Memory B cell (primary cell): ENCODE measurements at regions not wholly inside any gene's neighbourhood (a gene's known extent, or its start where the extent isn't known, plus 50 kb on each side); places are given as distances from the start of the nearest gene placed in this dataset.

ENCODE experiments used
- ATAC-seq: fragments of 150-1000 bp; cut with Tn5 transposase; 2 replicates; pipeline ENCODE4 v1.10.0; 2021; ENCODE audit warnings: low read depth, mild to moderate bottlenecking, moderate library complexity
- DNase-seq, 2 donors: peaks; one replicate each; pipeline ENCODE4 v3.0.0; 2022; ENCODE audit warnings: low spot score in 2 of 2
- H3K27ac Mint-ChIP-seq: one replicate; pipeline ENCODE4 v1.8.0; 2022; ENCODE audit warnings: mild to moderate bottlenecking, moderate library complexity, mixed read lengths
- H3K27me3 Mint-ChIP-seq: one replicate; pipeline ENCODE4 v1.8.0; 2022; ENCODE audit warnings: mixed read lengths
- H3K36me3 Mint-ChIP-seq: one replicate; pipeline ENCODE4 v1.8.0; 2022; ENCODE audit warnings: mild to moderate bottlenecking, mixed read lengths
- H3K4me1 Mint-ChIP-seq: one replicate; pipeline ENCODE4 v1.8.0; 2022; ENCODE audit warnings: mixed read lengths
- H3K4me3 Mint-ChIP-seq: one replicate; pipeline ENCODE4 v1.8.0; 2022; ENCODE audit warnings: mild to moderate bottlenecking, moderate library complexity, mixed read lengths
- H3K9me3 Mint-ChIP-seq: one replicate; pipeline ENCODE4 v1.8.0; 2022; ENCODE audit warnings: mixed read lengths

DNA sequence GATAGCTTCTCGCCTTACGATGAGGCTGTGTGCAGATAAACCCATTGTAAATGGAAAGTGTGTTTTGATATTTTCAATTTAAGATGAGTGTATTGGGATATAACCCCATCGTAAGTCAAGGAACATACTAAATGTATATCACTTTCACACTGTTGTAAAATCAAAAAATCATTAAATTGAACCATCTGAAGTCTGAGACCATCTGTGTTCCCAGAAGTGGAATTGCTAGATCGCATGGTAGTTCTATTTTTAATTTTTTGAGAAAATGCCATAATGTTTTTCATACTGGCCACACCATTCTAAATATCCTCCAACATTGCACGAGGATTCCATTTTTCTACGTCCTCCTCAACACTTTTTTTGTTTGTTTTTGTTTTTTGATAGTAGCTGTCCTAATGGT, 209.1 kb upstream of the MTPN start:
- Mint-ChIP-seq H3K9me3 (peaks cover 2% of the 10 kb centered on the region), H3K27me3 (no peaks in the 10 kb centered on the region), H3K27ac (no peak overlapping the region), H3K4me3 (no peak overlapping the region), H3K36me3 (peaks cover 11% of the 10 kb centered on the region), H3K4me1 (no peaks in the 10 kb centered on the region)
- DNase-seq (no peak), ATAC-seq (no peak)

DNA sequence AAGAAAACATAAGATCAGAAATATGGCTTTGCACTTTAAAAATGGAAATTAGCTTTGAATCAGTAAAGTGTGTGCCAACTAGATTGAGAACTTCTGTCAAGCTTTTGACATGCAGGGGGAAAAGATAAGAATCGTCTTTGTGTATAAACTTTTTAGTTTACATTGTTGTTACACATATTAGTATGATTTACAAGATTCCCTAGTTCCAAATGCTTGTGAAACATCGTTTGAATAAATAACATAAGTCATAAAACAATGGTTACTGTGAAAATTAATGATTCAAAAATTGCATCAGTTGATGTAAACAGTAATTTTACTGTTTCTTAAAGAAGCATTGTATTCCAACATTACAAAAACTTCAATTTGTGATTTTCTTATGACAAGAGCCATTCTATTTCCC, 207.6 kb upstream of the MTPN start:
- H3K4me3 Mint-ChIP-seq, result no peak overlapping the region
- DNase-seq (no peak), ATAC-seq (no peak)
- no peak overlapping the region for H3K27ac Mint-ChIP-seq
- no peaks in the 10 kb centered on the region for H3K27me3 Mint-ChIP-seq
- H3K9me3 Mint-ChIP-seq, result peaks cover 2% of the 10 kb centered on the region
- no peaks in the 10 kb centered on the region for H3K4me1 Mint-ChIP-seq
- peaks cover 14% of the 10 kb centered on the region for H3K36me3 Mint-ChIP-seq

DNA sequence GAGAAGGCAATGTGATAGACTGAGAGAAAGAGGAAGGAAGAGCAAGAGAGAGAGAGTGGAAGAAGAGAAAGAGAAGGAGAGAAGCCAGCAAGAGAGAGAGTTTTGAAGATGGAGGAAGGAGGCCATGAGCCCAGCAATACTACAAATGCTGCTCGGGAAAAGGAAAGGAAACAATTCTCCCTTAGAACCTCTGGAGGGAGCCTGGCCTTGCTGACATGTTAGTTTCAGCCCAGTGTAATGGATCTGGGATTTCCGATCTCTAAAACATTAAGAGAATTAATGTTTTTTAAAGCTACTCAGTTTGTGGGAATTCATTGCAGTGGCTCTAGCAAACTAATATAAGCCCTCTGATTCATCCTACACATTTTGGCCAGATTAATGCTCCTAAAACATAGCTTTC, 206.8 kb upstream of the MTPN start:
- peaks cover 2% of the 10 kb centered on the region for H3K9me3 Mint-ChIP-seq
- no peaks in the 10 kb centered on the region for H3K27me3 Mint-ChIP-seq
- DNase-seq, result no peak
- H3K36me3 Mint-ChIP-seq, result peaks cover 14% of the 10 kb centered on the region
- no peak overlapping the region for H3K4me3 Mint-ChIP-seq
- H3K4me1 Mint-ChIP-seq, result no peaks in the 10 kb centered on the region
- no peak overlapping the region for H3K27ac Mint-ChIP-seq
- ATAC-seq, result no peak

DNA sequence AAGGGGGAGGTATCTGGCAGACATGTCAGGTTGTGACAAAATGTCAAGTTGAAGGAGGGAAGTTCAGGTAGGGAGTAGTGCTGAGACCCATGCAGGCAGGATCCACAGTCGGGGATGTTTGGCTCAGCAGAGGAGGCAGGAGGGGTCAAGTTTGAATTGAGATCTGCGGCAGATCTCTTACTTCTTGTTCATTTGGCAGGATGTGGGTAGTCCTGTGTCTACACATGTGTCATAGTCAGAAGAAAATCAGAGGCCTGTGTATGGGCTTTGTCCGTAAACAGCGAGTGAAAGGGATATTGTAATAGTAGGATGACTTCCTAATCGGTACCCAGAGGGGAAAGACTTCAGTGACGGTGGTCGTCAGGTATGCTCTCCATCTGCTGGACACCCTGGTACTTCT, 203.8 kb upstream of the MTPN start:
- H3K36me3 Mint-ChIP-seq, result peaks cover 12% of the 10 kb centered on the region
- ATAC-seq (no peak), DNase-seq (no peak)
- H3K4me3 Mint-ChIP-seq, result no peak overlapping the region
- no peaks in the 10 kb centered on the region for H3K27me3 Mint-ChIP-seq
- H3K4me1 Mint-ChIP-seq, result no peaks in the 10 kb centered on the region
- H3K27ac Mint-ChIP-seq, result no peak overlapping the region
- peaks cover 1% of the 10 kb centered on the region for H3K9me3 Mint-ChIP-seq

DNA sequence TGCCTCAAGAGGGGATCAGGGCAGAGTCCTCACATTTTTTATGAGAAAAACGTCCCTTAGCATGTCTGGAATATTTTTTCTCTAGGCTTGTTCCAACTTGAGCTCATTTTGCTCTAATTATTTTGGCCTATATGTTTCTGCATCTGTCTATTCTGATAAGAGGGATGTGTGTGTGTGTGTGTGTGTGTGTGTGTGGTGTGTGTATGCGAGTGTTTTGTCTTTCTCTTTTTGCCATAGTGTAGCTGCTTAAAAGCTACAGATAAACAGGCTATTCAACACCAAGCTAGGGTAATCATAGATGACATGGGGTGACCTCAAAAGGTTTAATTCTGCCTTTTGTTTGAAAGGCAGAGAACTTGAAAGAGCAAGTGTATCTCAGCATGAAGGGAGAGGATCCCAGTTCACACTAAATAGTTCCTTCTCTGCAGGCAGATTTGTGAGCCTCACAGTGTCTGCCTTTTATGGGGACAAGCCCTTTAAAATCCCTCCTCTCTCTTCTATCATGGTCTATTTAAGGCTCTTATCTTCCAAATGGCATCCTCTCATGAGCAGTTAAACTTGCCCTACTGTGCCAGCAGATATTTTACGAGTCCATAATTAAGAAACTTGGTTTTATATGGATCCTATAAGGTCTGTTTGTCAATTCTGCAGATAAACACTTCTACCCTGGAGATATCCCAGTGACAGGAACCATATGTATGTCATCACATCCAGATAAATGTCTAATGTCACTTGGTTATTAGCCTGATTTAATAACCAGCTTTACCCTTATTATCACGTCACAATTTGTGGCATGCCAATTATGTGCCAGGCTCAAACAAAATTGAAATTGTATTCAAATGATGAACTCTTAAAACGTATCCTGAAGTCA, 202.9 kb upstream of the MTPN start:
- no peak overlapping the region for H3K4me3 Mint-ChIP-seq
- ATAC-seq (no peak), DNase-seq (no peak)
- H3K4me1 Mint-ChIP-seq, result no peaks in the 10 kb centered on the region
- no peak overlapping the region for H3K27ac Mint-ChIP-seq
- H3K27me3 Mint-ChIP-seq, result no peaks in the 10 kb centered on the region
- H3K36me3 Mint-ChIP-seq, result peaks cover 12% of the 10 kb centered on the region
- peaks cover 1% of the 10 kb centered on the region for H3K9me3 Mint-ChIP-seq

DNA sequence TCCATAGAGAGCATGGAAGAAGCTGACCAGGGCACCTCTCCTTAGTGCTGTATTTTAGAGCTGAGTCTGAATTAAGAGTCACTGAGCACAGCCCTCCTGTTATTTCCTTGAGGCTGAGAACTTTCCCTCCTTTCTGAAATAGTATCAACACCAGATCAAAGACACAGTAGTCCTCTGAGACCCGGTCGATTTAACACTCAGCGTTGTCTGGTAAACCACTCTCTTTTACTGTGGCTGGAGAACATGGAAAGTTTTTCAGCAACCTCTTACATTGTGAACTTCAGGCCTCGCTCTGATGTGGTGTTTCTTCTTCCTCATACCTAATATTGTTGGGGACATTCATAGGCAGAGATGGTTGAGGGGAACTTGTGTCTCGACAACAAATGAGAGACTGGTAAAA, 202.0 kb upstream of the MTPN start:
- Mint-ChIP-seq H3K9me3 (peaks cover 1% of the 10 kb centered on the region), H3K4me3 (no peak overlapping the region), H3K27me3 (no peaks in the 10 kb centered on the region), H3K36me3 (peaks cover 12% of the 10 kb centered on the region), H3K4me1 (no peaks in the 10 kb centered on the region), H3K27ac (no peak overlapping the region)
- ATAC-seq (no peak), DNase-seq (no peak)

DNA sequence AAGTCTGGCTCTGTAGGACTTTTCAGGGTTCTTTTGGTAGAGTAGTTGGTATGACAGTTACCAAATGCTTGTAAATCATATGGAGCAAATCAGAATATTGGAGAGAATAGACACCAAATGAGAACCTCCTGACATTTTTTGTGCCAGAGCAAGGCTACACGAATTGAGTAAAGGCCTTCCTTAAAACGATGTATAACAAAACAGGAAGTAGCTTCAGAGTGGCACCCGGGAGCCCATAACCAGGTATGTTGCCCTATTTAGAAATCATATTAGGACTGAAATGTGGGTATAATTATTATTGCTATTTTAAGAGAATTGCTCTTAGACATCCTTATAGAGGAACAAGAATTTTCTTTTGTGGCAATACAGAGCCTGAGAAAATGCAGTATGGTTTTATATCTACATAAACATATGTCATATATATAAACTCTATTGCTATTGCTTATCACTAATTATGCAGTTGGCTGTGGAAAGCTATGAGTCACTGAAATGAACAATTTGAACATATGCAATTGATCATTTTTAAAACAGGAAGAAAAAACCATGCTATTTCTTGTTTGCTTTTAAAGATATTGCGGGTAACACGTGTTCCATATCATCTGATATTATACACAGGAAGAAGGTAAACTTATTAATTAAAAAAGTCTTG, 197.4 kb upstream of the MTPN start:
- Mint-ChIP-seq H3K27ac (no peak overlapping the region), H3K36me3 (peaks cover 2% of the 10 kb centered on the region), H3K4me1 (no peaks in the 10 kb centered on the region), H3K4me3 (no peak overlapping the region), H3K27me3 (no peaks in the 10 kb centered on the region), H3K9me3 (no peaks in the 10 kb centered on the region)
- ATAC-seq (no peak), DNase-seq (no peak)

DNA sequence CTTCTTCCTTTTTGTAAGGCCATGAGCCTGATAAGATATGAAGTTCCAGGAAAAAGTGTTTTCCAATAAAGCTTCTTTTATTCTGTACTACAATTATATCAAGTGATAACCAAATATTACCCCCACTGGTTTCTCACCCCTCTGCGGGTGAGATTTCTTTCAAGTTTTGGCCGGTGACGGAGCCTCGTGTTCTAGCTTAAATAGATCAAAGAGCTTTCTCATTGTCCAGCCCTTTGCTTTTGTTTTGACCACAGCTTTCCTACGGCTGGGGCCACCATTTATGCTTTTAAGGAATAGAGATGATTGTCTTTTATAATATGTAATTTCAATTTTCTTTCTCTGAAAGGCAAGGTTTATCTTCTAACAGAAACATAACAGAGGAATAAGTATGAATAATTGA, 196.7 kb upstream of the MTPN start:
- Mint-ChIP-seq H3K4me3 (no peak overlapping the region), H3K27me3 (no peaks in the 10 kb centered on the region), H3K4me1 (no peaks in the 10 kb centered on the region), H3K27ac (no peak overlapping the region), H3K9me3 (no peaks in the 10 kb centered on the region), H3K36me3 (peaks cover 2% of the 10 kb centered on the region)
- DNase-seq (no peak), ATAC-seq (no peak)

DNA sequence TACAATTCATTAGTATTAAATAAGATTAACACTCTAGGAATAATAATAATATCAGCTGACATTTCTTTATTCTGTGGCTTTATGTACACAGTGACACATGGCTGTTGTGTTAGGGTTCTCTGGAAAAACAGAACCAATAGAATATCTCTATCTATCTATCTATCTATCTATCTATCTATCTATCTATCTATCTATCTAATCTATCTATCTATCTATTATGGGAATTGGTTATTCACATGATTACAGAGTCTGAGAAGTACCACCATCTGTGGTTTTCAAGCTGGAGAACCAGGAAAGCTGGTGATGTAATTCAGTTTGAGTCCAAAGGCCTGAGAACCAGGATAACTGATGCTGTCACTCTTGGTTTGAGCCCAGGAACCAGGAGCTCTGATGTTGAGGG, 194.1 kb upstream of the MTPN start:
- DNase-seq (no peak), ATAC-seq (no peak)
- H3K27ac Mint-ChIP-seq, result no peak overlapping the region
- no peak overlapping the region for H3K4me3 Mint-ChIP-seq
- H3K4me1 Mint-ChIP-seq, result no peaks in the 10 kb centered on the region
- H3K9me3 Mint-ChIP-seq, result no peaks in the 10 kb centered on the region
- no peaks in the 10 kb centered on the region for H3K27me3 Mint-ChIP-seq
- peaks cover 2% of the 10 kb centered on the region for H3K36me3 Mint-ChIP-seq

DNA sequence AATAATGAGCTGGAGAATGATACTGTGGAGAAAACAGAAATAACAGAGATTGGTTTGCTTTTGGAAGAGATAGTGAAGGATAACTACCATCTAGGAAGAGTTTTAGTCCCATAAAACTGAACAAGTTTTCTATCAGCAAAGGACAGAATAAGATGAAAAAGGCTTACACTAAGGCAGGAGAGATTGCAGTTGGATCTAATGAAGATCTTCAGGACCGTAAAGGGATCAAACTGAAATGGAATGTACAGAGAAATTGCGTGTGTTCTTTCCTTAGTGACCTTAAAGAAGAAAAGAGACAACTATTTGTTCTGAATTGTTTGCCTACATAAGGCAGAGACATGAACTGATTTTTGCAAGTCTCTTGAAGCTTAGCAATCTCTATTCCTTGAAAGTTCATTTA, 191.7 kb upstream of the MTPN start:
- DNase-seq, result no peak
- Mint-ChIP-seq H3K9me3 (no peaks in the 10 kb centered on the region), H3K36me3 (peaks cover 2% of the 10 kb centered on the region), H3K4me1 (no peaks in the 10 kb centered on the region), H3K27me3 (no peaks in the 10 kb centered on the region), H3K27ac (no peak overlapping the region), H3K4me3 (no peak overlapping the region)
- no peak for ATAC-seq

DNA sequence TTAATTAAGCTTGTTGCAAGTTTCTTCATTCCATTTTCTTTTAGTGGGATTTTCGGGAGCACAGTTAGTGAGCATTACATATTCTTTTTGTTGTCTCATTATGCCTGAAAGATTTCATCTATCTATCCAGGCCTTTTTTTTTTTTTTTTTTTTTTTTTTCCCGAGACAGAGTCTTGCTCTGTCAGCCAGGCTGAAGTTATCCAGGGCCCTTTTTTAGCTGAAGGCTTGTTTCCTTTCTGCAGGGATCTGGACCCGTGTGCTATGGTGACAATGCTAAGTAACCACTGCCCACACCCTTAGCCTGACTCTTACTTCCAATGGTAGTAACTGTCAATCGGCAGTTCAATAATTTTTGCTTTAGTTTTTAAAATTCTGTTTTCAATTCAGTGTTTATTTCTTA, 190.8 kb upstream of the MTPN start:
- Mint-ChIP-seq H3K36me3 (peaks cover 2% of the 10 kb centered on the region), H3K27me3 (no peaks in the 10 kb centered on the region), H3K9me3 (no peaks in the 10 kb centered on the region), H3K4me3 (no peak overlapping the region), H3K27ac (no peak overlapping the region), H3K4me1 (no peaks in the 10 kb centered on the region)
- DNase-seq (no peak), ATAC-seq (no peak)

DNA sequence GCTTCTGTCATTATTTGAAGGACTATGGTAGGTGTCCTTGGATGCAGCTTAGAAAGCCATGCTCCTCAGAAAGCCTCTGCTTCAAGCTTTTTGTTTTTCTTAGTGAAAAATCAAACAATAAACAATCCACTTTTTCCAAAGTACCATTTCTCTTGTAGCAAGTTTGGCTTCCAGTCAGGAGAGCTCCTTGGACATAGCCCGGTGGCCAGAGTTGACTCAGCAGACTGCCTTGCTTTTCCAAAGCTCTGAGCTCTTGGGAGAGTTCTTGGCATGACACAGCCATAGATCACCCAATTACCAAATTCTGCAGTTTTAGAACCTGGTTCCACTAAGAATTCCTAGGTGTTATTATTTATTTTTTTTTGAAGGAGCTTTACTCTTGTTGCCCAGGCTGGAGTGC, 189.4 kb upstream of the MTPN start:
- ATAC-seq (no peak), DNase-seq (no peak)
- no peaks in the 10 kb centered on the region for H3K27me3 Mint-ChIP-seq
- H3K27ac Mint-ChIP-seq, result no peak overlapping the region
- H3K9me3 Mint-ChIP-seq, result no peaks in the 10 kb centered on the region
- peaks cover 2% of the 10 kb centered on the region for H3K36me3 Mint-ChIP-seq
- H3K4me3 Mint-ChIP-seq, result no peak overlapping the region
- H3K4me1 Mint-ChIP-seq, result no peaks in the 10 kb centered on the region

DNA sequence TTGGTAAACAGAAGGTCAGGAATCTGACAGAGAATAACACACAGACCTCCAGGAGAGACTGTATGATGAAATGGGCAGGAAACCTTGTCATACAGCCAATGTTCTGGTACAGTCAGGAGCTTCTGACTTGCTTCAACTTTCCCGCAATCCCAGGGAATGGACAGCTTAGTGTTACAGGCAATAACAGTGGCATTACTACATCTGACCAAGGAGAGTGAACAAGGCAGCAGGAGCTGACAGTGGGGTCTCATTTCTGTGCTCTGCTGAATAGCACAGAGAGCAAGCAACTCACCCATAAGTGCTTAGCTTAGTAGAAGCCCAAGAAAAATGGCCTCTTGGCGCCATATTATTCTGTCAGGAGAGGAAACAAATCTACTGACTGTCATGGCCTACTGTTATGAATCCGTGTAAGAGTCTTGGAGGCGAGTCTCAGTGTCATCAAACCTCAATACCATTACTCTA, 186.2 kb upstream of the MTPN start:
- Mint-ChIP-seq H3K9me3 (peaks cover 2% of the 10 kb centered on the region), H3K27me3 (no peaks in the 10 kb centered on the region), H3K27ac (no peak overlapping the region), H3K4me1 (no peaks in the 10 kb centered on the region), H3K36me3 (peaks cover 2% of the 10 kb centered on the region), H3K4me3 (no peak overlapping the region)
- ATAC-seq (no peak), DNase-seq (no peak)

DNA sequence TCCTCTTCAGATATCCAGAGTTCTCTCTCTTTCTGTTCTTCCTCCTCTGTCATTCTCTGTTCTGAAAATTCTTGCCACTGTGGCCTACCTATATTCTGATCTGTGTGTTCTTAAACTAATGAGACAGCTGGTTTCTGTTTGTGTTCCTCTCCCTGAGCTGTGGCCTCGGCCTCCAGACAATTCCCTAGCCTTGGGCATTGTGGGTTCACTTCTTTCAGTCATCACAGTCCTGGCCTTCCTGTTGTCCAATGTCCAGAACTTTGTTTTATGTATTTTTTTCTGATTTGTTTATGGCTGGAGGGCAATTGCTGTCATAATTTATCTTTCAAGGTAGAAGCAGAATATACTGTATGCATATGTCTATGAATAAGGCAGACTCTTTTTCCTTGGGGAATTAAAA, 173.2 kb upstream of the MTPN start:
- no peak for ATAC-seq
- peaks cover 2% of the 10 kb centered on the region for H3K36me3 Mint-ChIP-seq
- peaks cover 2% of the 10 kb centered on the region for H3K27me3 Mint-ChIP-seq
- DNase-seq, result no peak
- H3K9me3 Mint-ChIP-seq, result no peaks in the 10 kb centered on the region
- no peaks in the 10 kb centered on the region for H3K4me1 Mint-ChIP-seq
- H3K4me3 Mint-ChIP-seq, result no peak overlapping the region
- no peak overlapping the region for H3K27ac Mint-ChIP-seq

DNA sequence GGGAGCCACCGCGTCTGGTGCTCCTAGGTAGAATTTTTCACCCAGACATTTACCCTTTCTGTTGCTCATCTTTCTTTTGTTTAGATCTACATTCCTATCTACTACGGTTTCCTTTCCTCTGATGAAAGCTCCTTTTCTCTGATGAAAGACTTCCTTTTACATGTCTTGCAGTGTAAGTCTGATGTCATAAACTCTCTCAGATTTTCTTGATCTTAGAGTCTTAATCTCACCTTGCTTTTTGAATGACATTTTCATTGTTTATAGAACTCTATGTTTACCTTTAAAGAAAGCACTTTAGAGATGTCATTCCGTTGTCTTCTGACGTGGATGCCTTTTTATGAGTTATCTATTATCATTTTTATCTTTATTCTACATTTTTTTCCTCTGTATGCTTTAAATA, 171.8 kb upstream of the MTPN start:
- peaks cover 2% of the 10 kb centered on the region for H3K36me3 Mint-ChIP-seq
- H3K4me1 Mint-ChIP-seq, result no peaks in the 10 kb centered on the region
- H3K9me3 Mint-ChIP-seq, result no peaks in the 10 kb centered on the region
- H3K27ac Mint-ChIP-seq, result no peak overlapping the region
- no peak for DNase-seq
- H3K27me3 Mint-ChIP-seq, result peaks cover 2% of the 10 kb centered on the region
- no peak overlapping the region for H3K4me3 Mint-ChIP-seq
- ATAC-seq, result no peak
